ENCODE measurements at regions not wholly inside any gene's neighbourhood (a gene's known extent, or its start where the extent isn't known, plus 50 kb on each side); places are given as distances from the start of the nearest gene placed in this dataset.

DNA sequence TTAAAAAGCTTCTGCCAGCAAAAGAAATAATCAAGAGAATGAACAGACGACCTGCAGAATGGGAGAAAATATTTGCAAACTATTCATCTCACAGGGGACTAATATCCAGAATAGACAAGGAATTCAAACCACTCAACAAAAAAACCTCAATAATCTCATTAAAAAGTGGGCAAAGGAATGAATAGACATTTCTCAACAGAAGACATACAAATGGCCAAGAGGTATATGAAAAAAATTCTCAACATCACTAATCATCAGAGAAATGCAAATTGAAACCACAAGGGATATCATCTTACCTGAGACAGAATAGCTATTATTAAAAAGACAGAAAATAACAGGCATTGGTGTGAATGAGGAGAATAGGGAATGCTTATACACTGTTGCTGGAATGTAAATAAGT lies 270.0 kb downstream of the DACT1 start:
- ChIA-PET RAD21 (ENCODE audit: low non-redundant PET in 1 of 2, low total read pairs in 2 of 2, uncharacterized antibody in 2 of 2, unreplicated experiment in 2 of 2) (no interaction called here), POLR2A (no interaction called here), CTCF (no interaction called here)
- Histone ChIP-seq H3K36me3 (ENCODE audit: control insufficient read depth in 1 of 2, insufficient read depth in 2 of 2, low read length in 2 of 2) (no peaks in the 10 kb centered on the region), H3K4me3 (replicated peaks in 1 of 2; ENCODE audit: low read depth in 1 of 2, low read length in 2 of 2) (no peak overlapping the region), H3K79me2 (ENCODE audit: insufficient read depth, low read length) (no peaks in the 10 kb centered on the region), H3K9me3 (ENCODE audit: control insufficient read depth in 1 of 2, insufficient read depth in 1 of 2, low read depth in 1 of 2, low read length in 2 of 2) (no peaks in the 10 kb centered on the region), H3K4me1 (ENCODE audit: control insufficient read depth in 1 of 2, insufficient read depth in 2 of 2, low read length in 2 of 2) (no peaks in the 10 kb centered on the region), H3K27ac (ENCODE audit: low read depth, low read length) (no peak overlapping the region), H3K9ac (ENCODE audit: low read length) (no peak overlapping the region), H4K20me1 (ENCODE audit: insufficient read depth) (no peaks in the 10 kb centered on the region), H3K27me3 (ENCODE audit: insufficient read depth, low read length) (no peaks in the 10 kb centered on the region), H2AFZ (ENCODE audit: low read depth, low read length, poor library complexity, severe bottlenecking) (no peak overlapping the region), H3K4me2 (ENCODE audit: low read length) (no peak overlapping the region), H3K9me2 (ENCODE audit: insufficient read depth) (no peaks in the 10 kb centered on the region)
- no peak for DNase-seq (ENCODE audit: low read depth, low spot score)
- TF ChIP-seq ELF1 (IDR thresholded peaks at IDR 0.05; ENCODE audit: borderline replicate concordance, low read depth) = no peak
- TF ChIP-seq POLR2AphosphoS5 (IDR thresholded peaks at IDR 0.05; ENCODE audit: low read depth, low read length) = no peak
- no peak for TF ChIP-seq YY1 (IDR thresholded peaks at IDR 0.05; ENCODE audit: extremely low read depth, insufficient replicate concordance, low read depth, low read length)
- TF ChIP-seq EZH2phosphoT487 (IDR thresholded peaks at IDR 0.05; ENCODE audit: borderline replicate concordance) = no peak
- no peak for TF ChIP-seq FOSL1 (IDR thresholded peaks at IDR 0.05; ENCODE audit: low read depth)
- TF ChIP-seq, protein P1, sequence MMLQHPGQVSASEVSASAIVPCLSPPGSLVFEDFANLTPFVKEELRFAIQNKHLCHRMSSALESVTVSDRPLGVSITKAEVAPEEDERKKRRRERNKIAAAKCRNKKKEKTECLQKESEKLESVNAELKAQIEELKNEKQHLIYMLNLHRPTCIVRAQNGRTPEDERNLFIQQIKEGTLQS (IDR thresholded peaks at IDR 0.05) = no peak
- TF ChIP-seq EGR1 (IDR thresholded peaks at IDR 0.05; ENCODE audit: low read depth) = no peak
- no peak for TF ChIP-seq ZFX (IDR thresholded peaks at IDR 0.05)
- TF ChIP-seq SP1 (IDR thresholded peaks at IDR 0.05; ENCODE audit: low read depth) = no peak
- no peak for TF ChIP-seq POLR2A (IDR thresholded peaks at IDR 0.05; ENCODE audit: borderline replicate concordance, extremely low read depth, insufficient read depth, insufficient read length)
- TF ChIP-seq, protein P2, sequence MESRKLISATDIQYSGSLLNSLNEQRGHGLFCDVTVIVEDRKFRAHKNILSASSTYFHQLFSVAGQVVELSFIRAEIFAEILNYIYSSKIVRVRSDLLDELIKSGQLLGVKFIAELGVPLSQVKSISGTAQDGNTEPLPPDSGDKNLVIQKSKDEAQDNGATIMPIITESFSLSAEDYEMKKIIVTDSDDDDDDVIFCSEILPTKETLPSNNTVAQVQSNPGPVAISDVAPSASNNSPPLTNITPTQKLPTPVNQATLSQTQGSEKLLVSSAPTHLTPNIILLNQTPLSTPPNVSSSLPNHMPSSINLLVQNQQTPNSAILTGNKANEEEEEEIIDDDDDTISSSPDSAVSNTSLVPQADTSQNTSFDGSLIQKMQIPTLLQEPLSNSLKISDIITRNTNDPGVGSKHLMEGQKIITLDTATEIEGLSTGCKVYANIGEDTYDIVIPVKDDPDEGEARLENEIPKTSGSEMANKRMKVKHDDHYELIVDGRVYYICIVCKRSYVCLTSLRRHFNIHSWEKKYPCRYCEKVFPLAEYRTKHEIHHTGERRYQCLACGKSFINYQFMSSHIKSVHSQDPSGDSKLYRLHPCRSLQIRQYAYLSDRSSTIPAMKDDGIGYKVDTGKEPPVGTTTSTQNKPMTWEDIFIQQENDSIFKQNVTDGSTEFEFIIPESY (IDR thresholded peaks at IDR 0.05; ENCODE audit: extremely low read depth, insufficient replicate concordance, low read length) = no peak
- TF ChIP-seq, protein P3, sequence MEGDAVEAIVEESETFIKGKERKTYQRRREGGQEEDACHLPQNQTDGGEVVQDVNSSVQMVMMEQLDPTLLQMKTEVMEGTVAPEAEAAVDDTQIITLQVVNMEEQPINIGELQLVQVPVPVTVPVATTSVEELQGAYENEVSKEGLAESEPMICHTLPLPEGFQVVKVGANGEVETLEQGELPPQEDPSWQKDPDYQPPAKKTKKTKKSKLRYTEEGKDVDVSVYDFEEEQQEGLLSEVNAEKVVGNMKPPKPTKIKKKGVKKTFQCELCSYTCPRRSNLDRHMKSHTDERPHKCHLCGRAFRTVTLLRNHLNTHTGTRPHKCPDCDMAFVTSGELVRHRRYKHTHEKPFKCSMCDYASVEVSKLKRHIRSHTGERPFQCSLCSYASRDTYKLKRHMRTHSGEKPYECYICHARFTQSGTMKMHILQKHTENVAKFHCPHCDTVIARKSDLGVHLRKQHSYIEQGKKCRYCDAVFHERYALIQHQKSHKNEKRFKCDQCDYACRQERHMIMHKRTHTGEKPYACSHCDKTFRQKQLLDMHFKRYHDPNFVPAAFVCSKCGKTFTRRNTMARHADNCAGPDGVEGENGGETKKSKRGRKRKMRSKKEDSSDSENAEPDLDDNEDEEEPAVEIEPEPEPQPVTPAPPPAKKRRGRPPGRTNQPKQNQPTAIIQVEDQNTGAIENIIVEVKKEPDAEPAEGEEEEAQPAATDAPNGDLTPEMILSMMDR (IDR thresholded peaks at IDR 0.05 in 2 of 3, conservative IDR thresholded peaks at IDR 0.05 in 1 of 3; ENCODE audit: borderline replicate concordance in 1 of 3, insufficient read depth in 1 of 3, low read depth in 2 of 3, low read length in 2 of 3) = no peak
- TF ChIP-seq, protein P4, sequence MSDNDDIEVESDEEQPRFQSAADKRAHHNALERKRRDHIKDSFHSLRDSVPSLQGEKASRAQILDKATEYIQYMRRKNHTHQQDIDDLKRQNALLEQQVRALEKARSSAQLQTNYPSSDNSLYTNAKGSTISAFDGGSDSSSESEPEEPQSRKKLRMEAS (IDR thresholded peaks at IDR 0.05) = no peak
- no TSS peak for BruUV-seq (replicated peaks)
- no peak for ATAC-seq
- intact Hi-C loops (cut with micrococcal nuclease) = no loop called here
